ENCODE measurements at regions not wholly inside any gene's neighbourhood (a gene's known extent, or its start where the extent isn't known, plus 50 kb on each side); places are given as distances from the start of the nearest gene placed in this dataset.
"Not testable (repeated sequence)": the region's sequence is repeated elsewhere in the genome, so short reads cannot be mapped to it uniquely, and the experiment has no call there.

DNA sequence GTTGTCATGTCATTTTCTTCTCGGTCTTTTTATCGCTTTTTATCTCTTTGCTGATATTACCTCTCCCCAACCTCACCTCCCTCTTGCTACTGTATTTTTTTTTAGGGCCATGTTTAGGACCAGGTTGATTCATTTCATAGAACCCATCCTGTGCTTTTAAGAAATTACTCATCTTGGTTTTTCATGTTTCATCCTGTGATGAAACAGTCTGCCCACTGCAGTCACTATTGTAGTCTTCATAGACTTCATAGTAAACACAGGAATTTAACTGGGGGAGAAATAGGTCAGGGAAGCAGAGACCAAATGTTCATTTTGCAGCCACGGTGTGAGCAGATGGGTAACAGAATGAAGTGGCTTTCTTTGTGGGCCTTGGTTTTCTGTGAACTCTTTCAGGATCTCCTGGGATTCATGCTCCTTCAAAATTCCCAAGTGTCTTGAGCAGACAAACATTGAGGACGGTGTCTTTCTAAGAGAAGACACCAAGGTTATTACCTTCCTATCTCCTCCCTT lies 161.8 kb downstream of the NAA11 start:
- Mint-ChIP-seq H3K4me3 (ENCODE audit: unreplicated experiment) (no peak overlapping the region), H3K9me3 (ENCODE audit: low read depth) (peaks cover 16% of the 10 kb centered on the region), H3K27me3 (ENCODE audit: low read depth) (no peaks in the 10 kb centered on the region), H3K36me3 (ENCODE audit: low read depth) (no peaks in the 10 kb centered on the region), H3K27ac (ENCODE audit: unreplicated experiment) (no peak overlapping the region), H3K4me1 (ENCODE audit: low read depth) (no peaks in the 10 kb centered on the region)
- no peak for DNase-seq (ENCODE audit: low spot score)
- TF ChIP-seq, protein P1, sequence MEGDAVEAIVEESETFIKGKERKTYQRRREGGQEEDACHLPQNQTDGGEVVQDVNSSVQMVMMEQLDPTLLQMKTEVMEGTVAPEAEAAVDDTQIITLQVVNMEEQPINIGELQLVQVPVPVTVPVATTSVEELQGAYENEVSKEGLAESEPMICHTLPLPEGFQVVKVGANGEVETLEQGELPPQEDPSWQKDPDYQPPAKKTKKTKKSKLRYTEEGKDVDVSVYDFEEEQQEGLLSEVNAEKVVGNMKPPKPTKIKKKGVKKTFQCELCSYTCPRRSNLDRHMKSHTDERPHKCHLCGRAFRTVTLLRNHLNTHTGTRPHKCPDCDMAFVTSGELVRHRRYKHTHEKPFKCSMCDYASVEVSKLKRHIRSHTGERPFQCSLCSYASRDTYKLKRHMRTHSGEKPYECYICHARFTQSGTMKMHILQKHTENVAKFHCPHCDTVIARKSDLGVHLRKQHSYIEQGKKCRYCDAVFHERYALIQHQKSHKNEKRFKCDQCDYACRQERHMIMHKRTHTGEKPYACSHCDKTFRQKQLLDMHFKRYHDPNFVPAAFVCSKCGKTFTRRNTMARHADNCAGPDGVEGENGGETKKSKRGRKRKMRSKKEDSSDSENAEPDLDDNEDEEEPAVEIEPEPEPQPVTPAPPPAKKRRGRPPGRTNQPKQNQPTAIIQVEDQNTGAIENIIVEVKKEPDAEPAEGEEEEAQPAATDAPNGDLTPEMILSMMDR (IDR thresholded peaks at IDR 0.05), result no peak

DNA sequence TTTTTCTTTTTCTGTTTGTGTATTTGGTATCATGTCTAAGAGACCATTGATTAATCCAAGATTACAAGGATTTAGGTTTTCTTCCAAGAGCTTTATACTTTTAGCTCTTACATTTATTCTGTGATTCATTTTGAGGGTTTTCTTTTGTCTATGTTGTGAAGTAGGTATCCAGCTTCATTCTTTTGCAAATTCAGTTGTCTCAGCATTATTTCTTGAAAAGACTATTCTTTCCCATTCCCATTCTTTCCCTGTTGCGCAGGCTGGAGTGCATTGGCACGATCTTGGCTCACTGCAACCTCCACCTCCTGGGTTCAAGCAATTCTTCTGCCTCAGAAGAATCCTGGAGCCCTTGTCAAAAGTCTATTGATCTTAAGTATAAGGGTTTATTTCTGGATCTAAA lies 164.9 kb downstream of the NAA11 start:
- Mint-ChIP-seq H3K4me1 (ENCODE audit: low read depth) (no peaks in the 10 kb centered on the region), H3K9me3 (ENCODE audit: low read depth) (peaks cover 10% of the 10 kb centered on the region), H3K27ac (ENCODE audit: unreplicated experiment) (no peak overlapping the region), H3K36me3 (ENCODE audit: low read depth) (no peaks in the 10 kb centered on the region), H3K27me3 (ENCODE audit: low read depth) (no peaks in the 10 kb centered on the region), H3K4me3 (ENCODE audit: unreplicated experiment) (no peak overlapping the region)
- TF ChIP-seq, protein P1 (IDR thresholded peaks at IDR 0.05), result no peak
- DNase-seq (ENCODE audit: low spot score), result no peak

DNA sequence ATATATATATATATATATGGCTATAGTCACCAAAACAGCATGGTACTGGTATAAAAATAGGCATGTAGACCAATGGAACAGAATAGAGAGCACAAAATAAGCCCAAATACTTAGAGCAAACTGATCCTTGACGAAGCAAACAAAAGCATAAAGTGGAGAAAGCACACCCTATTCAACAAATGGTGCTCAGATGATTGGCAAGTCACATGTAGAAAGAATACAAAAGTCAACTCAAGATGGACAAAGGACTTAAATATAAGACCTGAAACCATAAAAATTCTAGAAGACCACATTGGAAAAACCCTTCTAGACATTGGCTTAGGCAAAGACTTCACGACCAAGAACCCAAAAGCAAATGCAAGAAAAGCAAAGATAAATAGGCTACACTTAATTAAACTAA lies 167.2 kb downstream of the NAA11 start:
- DNase-seq (ENCODE audit: low spot score); H3K4me1 Mint-ChIP-seq (ENCODE audit: low read depth); H3K27me3 Mint-ChIP-seq (ENCODE audit: low read depth); H3K36me3 Mint-ChIP-seq (ENCODE audit: low read depth); H3K27ac Mint-ChIP-seq (ENCODE audit: unreplicated experiment); H3K4me3 Mint-ChIP-seq (ENCODE audit: unreplicated experiment): not testable (repeated sequence)
- H3K9me3 Mint-ChIP-seq (ENCODE audit: low read depth), result peaks cover 10% of the 10 kb centered on the region

DNA sequence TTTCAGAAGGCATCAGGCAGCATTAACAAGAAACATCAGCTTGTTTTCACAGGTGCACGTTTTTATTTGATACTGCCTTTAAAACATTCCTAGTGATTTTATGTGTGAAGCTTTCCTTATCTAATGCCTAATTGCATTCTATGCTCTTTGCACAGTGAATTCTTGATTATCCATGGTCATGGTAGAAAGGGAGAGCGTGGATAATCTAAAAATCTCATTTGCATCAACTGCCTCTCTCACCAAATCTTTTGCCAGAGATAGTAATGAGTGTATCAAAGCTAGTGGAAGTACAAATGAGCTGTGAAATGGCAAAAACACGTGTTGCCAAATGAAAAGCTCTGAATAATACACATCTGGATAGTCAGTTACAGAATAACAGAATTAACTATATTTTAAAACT lies 170.5 kb downstream of the NAA11 start:
- TF ChIP-seq, protein P1 (IDR thresholded peaks at IDR 0.05), result no peak
- Mint-ChIP-seq H3K27ac (ENCODE audit: unreplicated experiment) (no peak overlapping the region), H3K27me3 (ENCODE audit: low read depth) (peaks cover 5% of the 10 kb centered on the region), H3K4me3 (ENCODE audit: unreplicated experiment) (no peak overlapping the region), H3K4me1 (ENCODE audit: low read depth) (no peaks in the 10 kb centered on the region), H3K9me3 (ENCODE audit: low read depth) (peaks cover 15% of the 10 kb centered on the region), H3K36me3 (ENCODE audit: low read depth) (no peaks in the 10 kb centered on the region)
- DNase-seq (ENCODE audit: low spot score), result no peak

DNA sequence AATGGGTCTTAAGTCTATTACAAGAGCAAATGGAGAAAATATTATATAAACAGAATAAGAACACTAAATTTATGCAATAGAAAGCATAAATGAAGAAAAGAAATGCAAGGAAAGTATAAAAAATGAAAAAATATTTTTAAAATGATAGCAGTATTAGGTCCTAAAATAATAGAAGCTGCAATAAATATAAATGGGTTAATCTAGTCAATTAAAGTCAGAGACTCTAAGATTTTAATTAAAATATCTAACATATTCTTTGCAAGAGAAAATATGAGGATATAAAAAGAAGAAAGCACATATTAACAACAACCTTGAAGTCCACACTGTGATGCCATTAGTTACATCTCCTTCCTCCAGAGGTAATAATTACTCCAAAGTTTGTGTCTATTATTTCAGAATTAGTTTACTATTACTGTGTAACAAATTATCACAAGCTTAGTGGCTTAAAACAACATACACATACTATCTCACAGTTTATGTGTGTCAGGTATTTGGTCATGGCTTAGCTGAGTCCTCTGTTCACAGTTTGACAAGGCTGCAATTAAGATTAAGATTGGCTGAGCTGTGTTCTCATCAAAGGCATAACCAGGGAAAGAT lies 174.9 kb downstream of the NAA11 start:
- H3K27me3 Mint-ChIP-seq (ENCODE audit: low read depth), result peaks cover 5% of the 10 kb centered on the region

More for the DNA sequence above, 174.9 kb downstream of the NAA11 start:
- peaks cover 11% of the 10 kb centered on the region for H3K9me3 Mint-ChIP-seq (ENCODE audit: low read depth)
- H3K27ac Mint-ChIP-seq (ENCODE audit: unreplicated experiment), result no peak overlapping the region
- DNase-seq (ENCODE audit: low spot score), result no peak
- no peaks in the 10 kb centered on the region for H3K36me3 Mint-ChIP-seq (ENCODE audit: low read depth)
- no peak overlapping the region for H3K4me3 Mint-ChIP-seq (ENCODE audit: unreplicated experiment)
- TF ChIP-seq, protein P1 (IDR thresholded peaks at IDR 0.05), result no peak
- no peaks in the 10 kb centered on the region for H3K4me1 Mint-ChIP-seq (ENCODE audit: low read depth)
